K562 (cell line): ENCODE measurements at regions not wholly inside any gene's neighbourhood (a gene's known extent, or its start where the extent isn't known, plus 50 kb on each side); places are given as distances from the start of the nearest gene placed in this dataset.
A peak's percentile ranks its signal among the peaks of the same experiment; 100 is the strongest.

Experiments used
- JUN ChIP-seq, 2 experiments: sonication (generic) in 1 of 2; formaldehyde crosslinking in 1 of 2; IDR thresholded peaks; 2 replicates each; pipeline versions ENCODE4 v1.6.1 to v1.8.0; 2012 to 2022; ENCODE audit warnings: borderline replicate concordance in 2 of 2, mild to moderate bottlenecking in 2 of 2, improper control_type of control experiment in 1 of 2, low read depth in 1 of 2, low read length in 1 of 2, missing genetic modification reagents in 1 of 2
- SAFB2 ChIP-seq: fragments of 200-400 bp; formaldehyde crosslinking; IDR thresholded peaks from 2 replicates; pipeline ENCODE4 v1.6.1; 2018; ENCODE audit warnings: borderline replicate concordance, low read length, low read depth, moderate library complexity; ENCODE audit not compliant: severe bottlenecking
- SMAD4 ChIP-seq: fragments of 250-450 bp; sonication (Bioruptor Pico); conservative IDR thresholded peaks from 2 replicates; pipeline ENCODE4 v1.8.0; 2021; ENCODE audit warnings: inconsistent platforms, mild to moderate bottlenecking, moderate library complexity
- ZFP36 ChIP-seq: fragments of 150-350 bp; IDR thresholded peaks from 2 replicates; pipeline ENCODE4 v1.6.1; 2018; ENCODE audit warnings: low read length, low read depth; ENCODE audit not compliant: partially characterized antibody
- ZNF318 ChIP-seq, 2 experiments: fragments of 450-650 bp; IDR thresholded peaks; 2 replicates each; pipeline ENCODE4 v1.6.1; 2016; ENCODE audit warnings: mild to moderate bottlenecking in 2 of 2, borderline replicate concordance in 1 of 2, low read depth in 1 of 2, moderate library complexity in 1 of 2
- TF ChIP-seq, protein P1 (sequence below): fragments of 450-650 bp; IDR thresholded peaks from 2 replicates; pipeline ENCODE4 v1.6.1; 2018; ENCODE audit not compliant: partially characterized antibody
- TF ChIP-seq, protein P2 (sequence below), 2 experiments: IDR thresholded peaks in 1 of 2; conservative IDR thresholded peaks in 1 of 2; 2 replicates each; pipeline ENCODE4 v1.6.1; 2016; ENCODE audit warnings: low read depth in 2 of 2, mild to moderate bottlenecking in 1 of 2, missing compliant biosample characterization in 1 of 2, missing genetic modification characterization in 1 of 2, moderate library complexity in 1 of 2
- TF ChIP-seq, protein P3 (sequence below): fragments of 450-650 bp; IDR thresholded peaks from 2 replicates; pipeline ENCODE4 v1.6.1; 2014; ENCODE audit warnings: low read depth, mild to moderate bottlenecking, moderate library complexity, borderline replicate concordance

DNA sequence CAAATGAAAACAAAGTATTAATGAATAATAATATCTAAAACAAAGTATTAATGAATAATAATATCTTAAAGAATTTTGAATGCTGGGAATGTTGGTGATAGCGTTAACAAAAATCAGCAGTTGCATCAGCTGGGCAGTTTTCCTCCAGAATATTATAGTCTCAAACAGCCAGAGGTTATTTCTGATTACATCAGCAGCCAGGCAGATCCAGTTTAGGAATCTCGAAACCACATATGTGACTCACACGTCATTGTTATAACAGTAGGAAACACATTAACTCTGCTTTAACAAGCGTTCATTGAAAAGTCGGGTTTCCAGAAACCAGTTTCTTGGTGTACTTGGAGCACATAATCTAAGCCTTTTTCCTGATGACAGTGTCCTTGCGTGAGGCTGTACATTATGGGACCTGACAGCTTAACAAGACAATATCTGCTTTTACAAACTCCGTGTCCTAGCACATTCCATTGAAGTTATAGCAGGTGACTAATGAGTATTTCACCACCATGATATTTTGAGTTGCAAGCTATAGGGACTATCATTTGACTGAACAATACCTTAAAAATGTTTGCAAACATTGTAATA lies 559.5 kb upstream of the KLF4 start (continued):
- TF ChIP-seq, protein P1, sequence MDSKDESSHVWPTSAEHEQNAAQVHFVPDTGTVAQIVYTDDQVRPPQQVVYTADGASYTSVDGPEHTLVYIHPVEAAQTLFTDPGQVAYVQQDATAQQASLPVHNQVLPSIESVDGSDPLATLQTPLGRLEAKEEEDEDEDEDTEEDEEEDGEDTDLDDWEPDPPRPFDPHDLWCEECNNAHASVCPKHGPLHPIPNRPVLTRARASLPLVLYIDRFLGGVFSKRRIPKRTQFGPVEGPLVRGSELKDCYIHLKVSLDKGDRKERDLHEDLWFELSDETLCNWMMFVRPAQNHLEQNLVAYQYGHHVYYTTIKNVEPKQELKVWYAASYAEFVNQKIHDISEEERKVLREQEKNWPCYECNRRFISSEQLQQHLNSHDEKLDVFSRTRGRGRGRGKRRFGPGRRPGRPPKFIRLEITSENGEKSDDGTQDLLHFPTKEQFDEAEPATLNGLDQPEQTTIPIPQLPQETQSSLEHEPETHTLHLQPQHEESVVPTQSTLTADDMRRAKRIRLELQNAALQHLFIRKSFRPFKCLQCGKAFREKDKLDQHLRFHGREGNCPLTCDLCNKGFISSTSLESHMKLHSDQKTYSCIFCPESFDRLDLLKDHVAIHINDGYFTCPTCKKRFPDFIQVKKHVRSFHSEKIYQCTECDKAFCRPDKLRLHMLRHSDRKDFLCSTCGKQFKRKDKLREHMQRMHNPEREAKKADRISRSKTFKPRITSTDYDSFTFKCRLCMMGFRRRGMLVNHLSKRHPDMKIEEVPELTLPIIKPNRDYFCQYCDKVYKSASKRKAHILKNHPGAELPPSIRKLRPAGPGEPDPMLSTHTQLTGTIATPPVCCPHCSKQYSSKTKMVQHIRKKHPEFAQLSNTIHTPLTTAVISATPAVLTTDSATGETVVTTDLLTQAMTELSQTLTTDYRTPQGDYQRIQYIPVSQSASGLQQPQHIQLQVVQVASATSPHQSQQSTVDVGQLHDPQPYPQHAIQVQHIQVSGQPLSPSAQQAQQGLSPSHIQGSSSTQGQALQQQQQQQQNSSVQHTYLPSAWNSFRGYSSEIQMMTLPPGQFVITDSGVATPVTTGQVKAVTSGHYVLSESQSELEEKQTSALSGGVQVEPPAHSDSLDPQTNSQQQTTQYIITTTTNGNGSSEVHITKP: no peak
- TF ChIP-seq, protein P2, sequence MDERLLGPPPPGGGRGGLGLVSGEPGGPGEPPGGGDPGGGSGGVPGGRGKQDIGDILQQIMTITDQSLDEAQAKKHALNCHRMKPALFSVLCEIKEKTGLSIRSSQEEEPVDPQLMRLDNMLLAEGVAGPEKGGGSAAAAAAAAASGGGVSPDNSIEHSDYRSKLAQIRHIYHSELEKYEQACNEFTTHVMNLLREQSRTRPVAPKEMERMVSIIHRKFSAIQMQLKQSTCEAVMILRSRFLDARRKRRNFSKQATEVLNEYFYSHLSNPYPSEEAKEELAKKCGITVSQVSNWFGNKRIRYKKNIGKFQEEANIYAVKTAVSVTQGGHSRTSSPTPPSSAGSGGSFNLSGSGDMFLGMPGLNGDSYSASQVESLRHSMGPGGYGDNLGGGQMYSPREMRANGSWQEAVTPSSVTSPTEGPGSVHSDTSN (CRISPR knock-in tag; IDR thresholded peaks at IDR 0.05; ENCODE audit: low read depth): no peak
- TF ChIP-seq, protein P2 (tag; conservative IDR thresholded peaks at IDR 0.05; ENCODE audit: low read depth): peak; percentile 37; the same call in 1 of the 2 replicates
- TF ChIP-seq SAFB2 (no peak), JUN (IDR thresholded peaks at IDR 0.05; ENCODE audit: borderline replicate concordance, low read depth, low read length) (peak; percentile 80), JUN (CRISPR knock-in tag; IDR thresholded peaks at IDR 0.05; ENCODE audit: borderline replicate concordance) (no peak), SMAD4 (0 out of 2 replicates have a peak, but pooled peaks have one; percentile 5), ZFP36 (no peak), ZNF318 (IDR thresholded peaks at IDR 0.05; ENCODE audit: borderline replicate concordance in 1 of 2, low read depth in 1 of 2) (peak; percentile 48 to 76; a peak in 2 of 4 replicates)
- TF ChIP-seq, protein P3, sequence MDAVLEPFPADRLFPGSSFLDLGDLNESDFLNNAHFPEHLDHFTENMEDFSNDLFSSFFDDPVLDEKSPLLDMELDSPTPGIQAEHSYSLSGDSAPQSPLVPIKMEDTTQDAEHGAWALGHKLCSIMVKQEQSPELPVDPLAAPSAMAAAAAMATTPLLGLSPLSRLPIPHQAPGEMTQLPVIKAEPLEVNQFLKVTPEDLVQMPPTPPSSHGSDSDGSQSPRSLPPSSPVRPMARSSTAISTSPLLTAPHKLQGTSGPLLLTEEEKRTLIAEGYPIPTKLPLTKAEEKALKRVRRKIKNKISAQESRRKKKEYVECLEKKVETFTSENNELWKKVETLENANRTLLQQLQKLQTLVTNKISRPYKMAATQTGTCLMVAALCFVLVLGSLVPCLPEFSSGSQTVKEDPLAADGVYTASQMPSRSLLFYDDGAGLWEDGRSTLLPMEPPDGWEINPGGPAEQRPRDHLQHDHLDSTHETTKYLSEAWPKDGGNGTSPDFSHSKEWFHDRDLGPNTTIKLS: no peak
